GM12878 (cell line): ENCODE measurements at regions not wholly inside any gene's neighbourhood (a gene's known extent, or its start where the extent isn't known, plus 50 kb on each side); places are given as distances from the start of the nearest gene placed in this dataset.

ENCODE experiments used
- ATAC-seq: fragments of 200-7000 bp; cut with Tn5 transposase; 3 replicates; pipeline ENCODE4 v1.9.1; 2020; ENCODE audit warnings: mild to moderate bottlenecking, moderate library complexity
- BruUV-seq: library from RNA; stranded (reverse); fragments of 400-500 nt; replicated peaks from 2 replicates; lab custom pipeline; 2021; lab: Mats Ljungman, UMichigan
- CTCF ChIA-PET: fragments of 300-600 bp; sonication (Branson Sonifier 250); formaldehyde crosslinking; extraction: SDS; loops from one replicate; lab custom pipeline; 2021; ENCODE audit warnings: inconsistent platforms; lab: Yijun Ruan, JAX
- POLR2A ChIA-PET: fragments of 350-600 bp; formaldehyde crosslinking; extraction: SDS; loops from one replicate; lab custom pipeline; 2021; ENCODE audit warnings: inconsistent platforms; lab: Charles Lee
- RAD21 ChIA-PET: fragments of 300-600 bp; sonication (Branson Sonifier 250); formaldehyde crosslinking; loops from one replicate; lab custom pipeline; 2023; ENCODE audit warnings: antibody characterized with exemption; ENCODE audit not compliant: unreplicated experiment; lab: Charles Lee
- SMC1A ChIA-PET: fragments of 300-600 bp; sonication (Branson Sonifier 250); formaldehyde crosslinking; loops from one replicate; lab custom pipeline; 2023; ENCODE audit not compliant: unreplicated experiment, uncharacterized antibody; lab: Charles Lee
- DNase-seq: peaks from one replicate; pipeline ENCODE4 v3.0.0-alpha.2; 2011; ENCODE audit warnings: low read depth, low spot score
- FAIRE-seq: peaks from 3 replicates; lab custom pipeline; 2011; peaks lifted over from hg19 to GRCh38; lab: Jason Lieb, UNC
- H2AFZ ChIP-seq: 2 replicates; pipeline ENCODE4 v1.6.0; 2011; ENCODE audit warnings: low read depth, low read length, control low read depth; ENCODE audit not compliant: control insufficient read depth
- H3K27ac ChIP-seq: 2 replicates; pipeline ENCODE4 v1.5.1; 2011; ENCODE audit warnings: control low read depth; ENCODE audit not compliant: control insufficient read depth, insufficient read depth
- H3K27me3 ChIP-seq, 2 experiments: replicated peaks in 1 of 2; 2 replicates each; pipeline versions ENCODE4 v1.6.0 to v1.6.1; 2011; ENCODE audit warnings: low read length in 1 of 2; ENCODE audit not compliant: control insufficient read depth in 2 of 2, insufficient read depth in 2 of 2
- H3K36me3 ChIP-seq, 2 experiments: 2 replicates each; pipeline ENCODE4 v1.5.1; 2011; ENCODE audit warnings: low read length in 1 of 2; ENCODE audit not compliant: control insufficient read depth in 2 of 2, insufficient read depth in 2 of 2
- H3K4me1 ChIP-seq: 2 replicates; pipeline ENCODE4 v1.6.1; 2011; ENCODE audit warnings: mild to moderate bottlenecking, low read length, moderate library complexity, mixed read lengths; ENCODE audit not compliant: control insufficient read depth, insufficient read depth
- H3K4me2 ChIP-seq: 2 replicates; pipeline ENCODE4 v1.6.0; 2011; ENCODE audit warnings: control low read depth; ENCODE audit not compliant: control insufficient read depth, insufficient read depth
- H3K4me3 ChIP-seq: fragments of 200-600 bp; sonication (generic); 2 replicates; pipeline ENCODE4 v1.5.1; 2016
- H3K79me2 ChIP-seq: 2 replicates; pipeline ENCODE4 v1.6.0; 2011; ENCODE audit warnings: low read length; ENCODE audit not compliant: control insufficient read depth, insufficient read depth
- H3K9ac ChIP-seq: 2 replicates; pipeline ENCODE4 v1.8.0; 2011; ENCODE audit warnings: low read length, control low read depth, mixed read lengths; ENCODE audit not compliant: control insufficient read depth, insufficient read depth
- H3K9me3 ChIP-seq: replicated peaks from 3 replicates; pipeline ENCODE4 v1.5.1; 2011; ENCODE audit warnings: mild to moderate bottlenecking, low read length; ENCODE audit not compliant: control insufficient read depth, insufficient read depth
- H4K20me1 ChIP-seq: 2 replicates; pipeline ENCODE4 v1.6.0; 2011; ENCODE audit not compliant: control insufficient read depth, insufficient read depth
- ASH2L ChIP-seq: fragments of 300-600, 200-600 bp; sonication (generic); IDR thresholded peaks from 2 replicates; pipeline ENCODE4 v1.6.1; 2017; ENCODE audit warnings: low read depth, mild to moderate bottlenecking, borderline replicate concordance
- ATF7 ChIP-seq: fragments of 450-650 bp; IDR thresholded peaks from 2 replicates; pipeline ENCODE4 v1.6.1; 2016; ENCODE audit warnings: low read depth, mild to moderate bottlenecking
- BCL11A ChIP-seq: IDR thresholded peaks from 2 replicates; pipeline ENCODE4 v1.6.1; 2011; ENCODE audit warnings: low read depth, low read length
- BRCA1 ChIP-seq: IDR thresholded peaks from 2 replicates; pipeline ENCODE4 v1.6.1; 2011; ENCODE audit warnings: low read depth, low read length, improper control_type of control experiment
- DPF2 ChIP-seq: fragments of 450-650 bp; IDR thresholded peaks from 2 replicates; pipeline ENCODE4 v1.6.1; 2017; ENCODE audit warnings: mild to moderate bottlenecking
- FOXM1 ChIP-seq: IDR thresholded peaks from 2 replicates; pipeline ENCODE4 v1.6.1; 2012; ENCODE audit warnings: low read depth, mild to moderate bottlenecking, inconsistent platforms, low read length, moderate library complexity
- IKZF1 ChIP-seq: fragments of 450-650 bp; conservative IDR thresholded peaks from 2 replicates; pipeline ENCODE4 v1.6.1; 2017; ENCODE audit warnings: antibody characterized with exemption, mild to moderate bottlenecking
- IKZF2 ChIP-seq, 2 experiments: fragments of 450-650 bp; IDR thresholded peaks; 2 replicates each; pipeline ENCODE4 v1.6.1; 2017; ENCODE audit warnings: mild to moderate bottlenecking in 2 of 2, moderate library complexity in 2 of 2
- JUNB ChIP-seq: IDR thresholded peaks from 2 replicates; pipeline ENCODE4 v1.6.1; 2016; ENCODE audit warnings: antibody characterized with exemption, mild to moderate bottlenecking
- MTA2 ChIP-seq: fragments of 450-650 bp; IDR thresholded peaks from 2 replicates; pipeline ENCODE4 v1.6.1; 2016; ENCODE audit warnings: low read depth, mild to moderate bottlenecking, moderate library complexity
- NFXL1 ChIP-seq: fragments of 450-650 bp; IDR thresholded peaks from 2 replicates; pipeline ENCODE4 v1.6.1; 2017; ENCODE audit warnings: antibody characterized with exemption, mild to moderate bottlenecking, borderline replicate concordance
- NFYB ChIP-seq: IDR thresholded peaks from 2 replicates; pipeline ENCODE4 v1.6.1; 2011; ENCODE audit warnings: low read depth, mild to moderate bottlenecking, low read length, improper control_type of control experiment, moderate library complexity; ENCODE audit not compliant: insufficient read depth
- NR2F1 ChIP-seq: fragments of 450-650 bp; conservative IDR thresholded peaks from 2 replicates; pipeline ENCODE4 v1.6.1; 2017; ENCODE audit warnings: mild to moderate bottlenecking
- PAX5 ChIP-seq: IDR thresholded peaks from 2 replicates; pipeline ENCODE4 v1.6.1; 2011; ENCODE audit warnings: low read depth, low read length, borderline replicate concordance
- PML ChIP-seq: IDR thresholded peaks from 2 replicates; pipeline ENCODE4 v1.6.1; 2012; ENCODE audit warnings: low read length, inconsistent platforms
- POLR2AphosphoS5 ChIP-seq: IDR thresholded peaks from 2 replicates; pipeline ENCODE4 v1.6.1; 2011; ENCODE audit warnings: mild to moderate bottlenecking, low read length, inconsistent platforms
- RELA ChIP-seq: fragments of 450-650 bp; IDR thresholded peaks from 2 replicates; pipeline ENCODE4 v1.8.0; 2014; ENCODE audit warnings: borderline replicate concordance; ENCODE audit not compliant: partially characterized antibody
- RUNX3 ChIP-seq: IDR thresholded peaks from 2 replicates; pipeline ENCODE4 v1.6.1; 2012; ENCODE audit warnings: low read length, inconsistent platforms
- SPI1 ChIP-seq: IDR thresholded peaks from 2 replicates; pipeline ENCODE4 v1.6.1; 2011; ENCODE audit warnings: low read depth, mild to moderate bottlenecking, low read length, moderate library complexity, borderline replicate concordance; ENCODE audit not compliant: insufficient read depth
- TCF3 ChIP-seq: IDR thresholded peaks from 2 replicates; pipeline ENCODE4 v1.6.1; 2012; ENCODE audit warnings: low read depth, mild to moderate bottlenecking, low read length, borderline replicate concordance; ENCODE audit not compliant: insufficient read depth
- TCF7 ChIP-seq: IDR thresholded peaks from 2 replicates; pipeline ENCODE4 v1.6.1; 2014; ENCODE audit warnings: antibody characterized with exemption, borderline replicate concordance
- WGBS: methylation state at CpG from one replicate; pipeline ENCODE4 v1.1.6; 2016; ENCODE audit warnings: low lambda C conversion rate; ENCODE audit not compliant: insufficient replicate concordance, insufficient coverage; ENCODE audit errors: missing lambda C conversion rate; 5-methylcytosine and 5-hydroxymethylcytosine counted together
- in situ Hi-C: fragments of 300-500 bp; cut with MboI; formaldehyde crosslinking; loops from 9 replicates; pipeline ENCODE4 v1.14.3; 2018; ENCODE audit warnings: mixed read lengths
- intact Hi-C: fragments of 100-400 bp; cut with micrococcal nuclease; formaldehyde crosslinking; loops from one replicate; pipeline ENCODE4 v1.14.2; 2022; ENCODE audit not compliant: unreplicated experiment
- TF ChIP-seq, protein P1 (sequence below): fragments of 450-650 bp; IDR thresholded peaks from 2 replicates; pipeline ENCODE4 v1.6.1; 2017; ENCODE audit warnings: low read depth, mild to moderate bottlenecking, moderate library complexity
- TF ChIP-seq, protein P2 (sequence below): fragments of 450-650 bp; IDR thresholded peaks from 2 replicates; pipeline ENCODE4 v1.6.1; 2017; ENCODE audit warnings: mild to moderate bottlenecking, low read depth, inconsistent platforms; ENCODE audit not compliant: poor library complexity, severe bottlenecking

DNA sequence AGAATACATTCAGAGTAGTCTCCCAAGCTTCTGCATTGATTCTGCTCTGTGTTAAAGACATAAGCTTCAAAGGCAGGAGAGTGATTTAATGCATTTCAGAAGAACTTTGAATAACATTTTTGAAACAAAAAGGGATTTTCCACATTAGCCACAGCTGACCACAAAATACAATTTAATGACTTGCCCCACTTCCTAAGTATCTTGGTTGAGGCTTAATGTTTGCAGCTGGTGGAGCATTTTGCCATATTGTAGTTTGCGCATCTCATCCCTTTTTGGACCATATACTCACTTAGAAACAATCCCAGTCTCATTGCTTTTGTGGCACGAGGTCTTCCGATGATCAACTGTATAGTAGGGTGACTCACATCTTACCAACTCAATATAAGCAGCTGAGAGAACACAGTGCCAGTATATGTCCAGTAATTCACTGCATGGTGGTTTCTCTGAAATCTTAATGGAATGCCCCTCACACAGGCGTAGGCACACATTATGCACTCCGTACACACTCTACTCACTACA is 455.8 kb upstream of the PTGER4 start:
- WGBS: 1% methylated on average over 5 of the region's 5 CpGs
- Histone ChIP-seq H4K20me1 (no peaks in the 10 kb centered on the region), H3K79me2 (no peaks in the 10 kb centered on the region), H3K27ac (no peak overlapping the region), H3K4me1 (peaks cover 5% of the 10 kb centered on the region; the same call in 1 of the 2 replicates), H3K9me3 (no peaks in the 10 kb centered on the region), H3K4me3 (no peak overlapping the region), H3K4me2 (peak overlapping the region; percentile 46), H3K36me3 (no peaks in the 10 kb centered on the region), H2AFZ (no peak overlapping the region), H3K9ac (no peak overlapping the region), H3K27me3 (no peaks in the 10 kb centered on the region)
- peak; percentile 88 for ATAC-seq
- intact Hi-C loops (loop anchor here (2.0 to 5.0 kb wide), 2 partner anchors 263 to 461 kb away; no protein-coding TSS in a partner anchor), in situ Hi-C loops (no loop called here)
- RAD21 ChIA-PET: interaction anchor here (2.0 kb wide), 1 partner anchor 462 kb away, joined by 4 read pairs; no protein-coding TSS in a partner anchor
- CTCF ChIA-PET: no interaction called here
- FAIRE-seq: no peak
- DNase-seq: peak; percentile 85
- SMC1A ChIA-PET: interaction anchor here (1.1 kb wide), 1 partner anchor 461 kb away, joined by 3 read pairs; no protein-coding TSS in a partner anchor
- POLR2A ChIA-PET: no interaction called here
- no TSS peak for BruUV-seq
- TF ChIP-seq JUNB (peak; percentile 39; the same call in 1 of the 2 replicates), TCF3 (0 out of 2 replicates have a peak, but pooled peaks have one; percentile 59), BCL11A (peak; percentile 85; the same call in 1 of the 2 replicates), IKZF1 (peak; percentile 46; the same call in 1 of the 2 replicates), NFXL1 (no peak), FOXM1 (no peak), POLR2AphosphoS5 (no peak), IKZF2 (IDR thresholded peaks at IDR 0.05) (peak in 1 of 2 experiments; percentile 45; a peak in 1 of 4 replicates), PAX5 (0 out of 2 replicates have a peak, but pooled peaks have one; percentile 13), PML (no peak), RELA (peak; percentile 86), TCF7 (no peak), BRCA1 (no peak), ATF7 (peak; percentile 16; the same call in 1 of the 2 replicates), ASH2L (no peak), NFYB (no peak), MTA2 (peak; percentile 77), SPI1 (peak; percentile 43; the same call in 1 of the 2 replicates), NR2F1 (0 out of 2 replicates have a peak, but pooled peaks have one; percentile 33), RUNX3 (peak; percentile 89), DPF2 (peak; percentile 67)
- TF ChIP-seq, protein P1, sequence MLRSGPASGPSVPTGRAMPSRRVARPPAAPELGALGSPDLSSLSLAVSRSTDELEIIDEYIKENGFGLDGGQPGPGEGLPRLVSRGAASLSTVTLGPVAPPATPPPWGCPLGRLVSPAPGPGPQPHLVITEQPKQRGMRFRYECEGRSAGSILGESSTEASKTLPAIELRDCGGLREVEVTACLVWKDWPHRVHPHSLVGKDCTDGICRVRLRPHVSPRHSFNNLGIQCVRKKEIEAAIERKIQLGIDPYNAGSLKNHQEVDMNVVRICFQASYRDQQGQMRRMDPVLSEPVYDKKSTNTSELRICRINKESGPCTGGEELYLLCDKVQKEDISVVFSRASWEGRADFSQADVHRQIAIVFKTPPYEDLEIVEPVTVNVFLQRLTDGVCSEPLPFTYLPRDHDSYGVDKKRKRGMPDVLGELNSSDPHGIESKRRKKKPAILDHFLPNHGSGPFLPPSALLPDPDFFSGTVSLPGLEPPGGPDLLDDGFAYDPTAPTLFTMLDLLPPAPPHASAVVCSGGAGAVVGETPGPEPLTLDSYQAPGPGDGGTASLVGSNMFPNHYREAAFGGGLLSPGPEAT: peak; percentile 42; the same call in 1 of the 2 replicates
- TF ChIP-seq, protein P2, sequence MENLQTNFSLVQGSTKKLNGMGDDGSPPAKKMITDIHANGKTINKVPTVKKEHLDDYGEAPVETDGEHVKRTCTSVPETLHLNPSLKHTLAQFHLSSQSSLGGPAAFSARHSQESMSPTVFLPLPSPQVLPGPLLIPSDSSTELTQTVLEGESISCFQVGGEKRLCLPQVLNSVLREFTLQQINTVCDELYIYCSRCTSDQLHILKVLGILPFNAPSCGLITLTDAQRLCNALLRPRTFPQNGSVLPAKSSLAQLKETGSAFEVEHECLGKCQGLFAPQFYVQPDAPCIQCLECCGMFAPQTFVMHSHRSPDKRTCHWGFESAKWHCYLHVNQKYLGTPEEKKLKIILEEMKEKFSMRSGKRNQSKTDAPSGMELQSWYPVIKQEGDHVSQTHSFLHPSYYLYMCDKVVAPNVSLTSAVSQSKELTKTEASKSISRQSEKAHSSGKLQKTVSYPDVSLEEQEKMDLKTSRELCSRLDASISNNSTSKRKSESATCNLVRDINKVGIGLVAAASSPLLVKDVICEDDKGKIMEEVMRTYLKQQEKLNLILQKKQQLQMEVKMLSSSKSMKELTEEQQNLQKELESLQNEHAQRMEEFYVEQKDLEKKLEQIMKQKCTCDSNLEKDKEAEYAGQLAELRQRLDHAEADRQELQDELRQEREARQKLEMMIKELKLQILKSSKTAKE: peak; percentile 45
